MG63 (cell line): ENCODE measurements at regions not wholly inside any gene's neighbourhood (a gene's known extent, or its start where the extent isn't known, plus 50 kb on each side); places are given as distances from the start of the nearest gene placed in this dataset.

ENCODE experiments used
- DNase-seq: peaks from one replicate; pipeline ENCODE4 v3.0.0-alpha.2; 2020
- H3K27me3 ChIP-seq: fragments of 250-450 bp; sonication (Bioruptor Pico); 2 replicates; pipeline ENCODE4 v1.5.1; 2020; ENCODE audit warnings: mild to moderate bottlenecking, moderate library complexity
- H3K36me3 ChIP-seq: fragments of 250-450 bp; sonication (Bioruptor Pico); 2 replicates; pipeline ENCODE4 v1.5.1; 2020; ENCODE audit warnings: mild to moderate bottlenecking, moderate library complexity
- H3K4me3 ChIP-seq: fragments of 250-450 bp; sonication (Bioruptor Pico); 2 replicates; pipeline ENCODE4 v1.5.1; 2020; ENCODE audit warnings: mild to moderate bottlenecking, moderate library complexity
- H3K9me3 ChIP-seq: fragments of 250-450 bp; sonication (Bioruptor Pico); 2 replicates; pipeline ENCODE4 v1.5.1; 2020; ENCODE audit warnings: mild to moderate bottlenecking, moderate library complexity

DNA sequence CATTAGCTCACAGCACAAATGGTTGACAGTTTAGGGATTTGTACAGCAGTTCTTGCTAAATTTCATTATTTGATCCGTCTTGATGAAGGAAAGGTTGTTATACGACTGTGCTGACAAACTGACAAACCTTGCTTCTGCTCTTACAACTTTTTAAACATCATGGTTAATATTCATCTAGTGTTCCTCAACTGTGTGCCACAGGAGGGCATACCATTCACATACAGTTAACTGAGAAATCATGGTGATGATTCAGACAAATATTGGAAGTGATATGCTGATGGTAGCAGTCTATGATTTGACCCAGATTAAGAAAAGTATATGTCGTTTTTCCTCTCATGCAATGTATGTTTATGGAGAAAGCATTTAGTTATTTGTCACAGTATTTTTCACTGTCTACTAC, 129.8 kb upstream of the FSIP2 start:
- Histone ChIP-seq H3K27me3 (no peaks in the 10 kb centered on the region), H3K36me3 (no peaks in the 10 kb centered on the region), H3K9me3 (no peaks in the 10 kb centered on the region), H3K4me3 (no peak overlapping the region)
- no peak for DNase-seq

DNA sequence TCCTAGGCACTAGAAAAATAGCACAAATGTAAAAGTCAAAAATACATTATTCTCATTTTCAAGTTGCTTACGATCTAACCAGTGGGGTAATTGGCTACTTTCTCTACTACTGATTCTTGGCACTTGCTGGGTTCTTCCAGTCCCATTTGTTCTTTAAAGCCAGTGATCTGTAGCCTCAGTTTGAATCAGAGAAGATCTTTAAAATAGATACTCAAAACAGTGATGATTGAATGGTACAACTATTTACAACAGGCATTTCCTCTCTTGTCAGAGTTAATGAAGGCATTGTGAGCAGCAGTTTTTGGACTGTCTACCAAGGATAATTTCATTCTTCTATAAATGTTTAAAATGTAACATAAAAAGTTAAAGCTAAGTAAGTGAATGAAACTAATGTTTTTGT, 128.3 kb upstream of the FSIP2 start:
- Histone ChIP-seq H3K36me3 (no peaks in the 10 kb centered on the region), H3K27me3 (no peaks in the 10 kb centered on the region), H3K9me3 (no peaks in the 10 kb centered on the region), H3K4me3 (no peak overlapping the region)
- no peak for DNase-seq

DNA sequence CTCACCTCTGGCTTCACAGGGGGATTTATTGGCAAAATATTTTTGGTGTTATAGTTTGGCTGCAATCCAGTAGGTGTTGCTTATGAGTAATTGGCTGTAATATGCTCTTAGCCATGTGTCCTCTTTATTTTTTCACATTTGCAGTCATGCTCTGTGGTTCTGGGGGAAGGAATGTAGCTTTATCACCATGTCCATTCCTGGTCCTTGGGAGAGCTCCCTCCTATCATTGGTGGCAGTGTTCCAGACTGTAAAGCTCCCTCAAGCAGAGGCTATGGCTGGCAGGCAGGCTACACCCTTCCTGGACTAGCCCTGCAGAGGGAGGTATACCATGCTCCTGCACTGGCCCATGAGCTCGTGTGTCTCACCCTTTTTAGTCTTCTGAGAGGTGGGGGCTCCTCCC, 120.0 kb upstream of the FSIP2 start:
- Histone ChIP-seq H3K27me3 (no peaks in the 10 kb centered on the region), H3K9me3 (no peaks in the 10 kb centered on the region), H3K4me3 (no peak overlapping the region), H3K36me3 (no peaks in the 10 kb centered on the region)
- DNase-seq: no peak

DNA sequence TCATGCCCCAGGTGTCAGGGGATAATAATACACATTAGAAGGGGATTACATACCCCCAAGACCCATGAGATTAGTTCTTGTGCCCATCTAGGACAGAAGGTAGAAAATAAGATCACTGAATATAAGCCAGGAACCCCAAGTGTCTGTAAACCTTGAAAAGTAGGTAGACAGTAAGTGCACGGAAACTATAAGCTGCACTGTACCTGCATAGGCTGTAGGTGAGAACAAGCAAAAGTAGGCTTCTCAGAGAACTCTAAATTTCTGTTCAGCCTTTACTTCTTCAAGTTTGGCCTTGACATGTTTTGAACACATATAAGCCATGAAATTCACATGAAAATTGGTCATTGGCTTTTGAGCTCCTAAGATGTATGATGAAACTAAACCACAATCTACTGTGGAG, 113.0 kb upstream of the FSIP2 start:
- Histone ChIP-seq H3K36me3 (no peaks in the 10 kb centered on the region), H3K9me3 (no peaks in the 10 kb centered on the region), H3K4me3 (no peak overlapping the region), H3K27me3 (no peaks in the 10 kb centered on the region)
- DNase-seq: no peak

DNA sequence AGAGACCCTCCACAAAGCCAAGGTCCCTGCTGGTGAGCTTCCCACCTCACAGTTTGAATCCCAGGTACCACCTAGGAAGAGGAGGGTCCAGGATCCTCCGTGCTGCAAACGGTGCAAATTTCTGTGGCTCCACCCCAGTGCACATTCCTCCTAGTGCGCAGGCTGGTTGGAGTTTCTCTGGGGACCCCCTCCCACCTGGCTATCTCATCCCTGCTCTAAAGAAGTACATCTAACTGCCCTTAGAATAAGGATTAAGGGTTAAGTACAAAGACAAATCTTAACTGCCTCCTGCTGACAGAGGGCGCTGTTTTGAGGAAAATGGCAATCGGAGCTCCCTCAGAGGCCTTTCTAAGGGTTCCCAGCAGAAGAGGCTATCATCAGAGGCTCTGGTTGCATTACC, 109.6 kb upstream of the FSIP2 start:
- Histone ChIP-seq H3K36me3 (no peaks in the 10 kb centered on the region), H3K4me3 (no peak overlapping the region), H3K27me3 (no peaks in the 10 kb centered on the region), H3K9me3 (no peaks in the 10 kb centered on the region)
- peak; percentile 3 for DNase-seq

DNA sequence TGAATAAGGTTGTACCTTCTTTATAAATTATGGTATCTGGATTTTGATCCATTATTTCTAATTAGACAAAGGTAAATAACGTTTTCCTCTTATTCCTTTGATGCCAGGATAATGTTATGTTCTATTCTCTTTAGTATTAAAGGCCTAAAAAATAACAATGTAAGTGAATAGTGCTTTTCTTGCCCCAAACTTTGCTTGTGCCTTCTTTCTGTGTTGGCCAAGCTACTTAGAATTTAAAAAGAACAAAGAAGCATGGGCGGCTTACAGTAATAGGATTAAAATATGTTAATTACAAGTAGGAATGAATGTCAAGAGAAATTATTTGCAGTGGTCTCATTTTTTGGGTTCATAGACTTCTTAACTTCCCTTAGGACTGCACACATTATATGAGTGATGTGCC, 105.0 kb upstream of the FSIP2 start:
- H3K36me3 ChIP-seq: no peaks in the 10 kb centered on the region
- no peaks in the 10 kb centered on the region for H3K27me3 ChIP-seq
- no peak for DNase-seq
- H3K4me3 ChIP-seq: no peak overlapping the region
- H3K9me3 ChIP-seq: no peaks in the 10 kb centered on the region

DNA sequence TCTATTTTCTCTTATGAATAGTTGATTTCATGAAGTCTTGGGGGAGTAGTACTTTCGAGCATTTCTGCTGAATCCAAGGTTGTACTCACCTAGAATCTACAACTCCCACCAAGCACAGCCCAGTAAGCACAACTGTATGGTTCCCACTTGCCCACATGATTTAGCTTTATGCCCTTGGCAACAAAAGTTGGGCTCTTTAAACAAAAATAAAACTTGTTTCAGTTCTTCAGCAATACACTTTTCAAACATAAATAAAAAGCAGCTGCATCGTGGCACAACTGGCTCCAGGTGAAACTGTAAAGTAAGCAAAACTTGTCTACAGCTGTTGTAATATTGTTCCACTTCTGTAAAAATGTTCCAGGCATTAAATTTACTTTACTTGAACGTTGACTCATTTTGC, 99.8 kb upstream of the FSIP2 start:
- H3K4me3 ChIP-seq: no peak overlapping the region
- H3K27me3 ChIP-seq: no peaks in the 10 kb centered on the region
- no peak for DNase-seq
- no peaks in the 10 kb centered on the region for H3K36me3 ChIP-seq
- H3K9me3 ChIP-seq: no peaks in the 10 kb centered on the region

DNA sequence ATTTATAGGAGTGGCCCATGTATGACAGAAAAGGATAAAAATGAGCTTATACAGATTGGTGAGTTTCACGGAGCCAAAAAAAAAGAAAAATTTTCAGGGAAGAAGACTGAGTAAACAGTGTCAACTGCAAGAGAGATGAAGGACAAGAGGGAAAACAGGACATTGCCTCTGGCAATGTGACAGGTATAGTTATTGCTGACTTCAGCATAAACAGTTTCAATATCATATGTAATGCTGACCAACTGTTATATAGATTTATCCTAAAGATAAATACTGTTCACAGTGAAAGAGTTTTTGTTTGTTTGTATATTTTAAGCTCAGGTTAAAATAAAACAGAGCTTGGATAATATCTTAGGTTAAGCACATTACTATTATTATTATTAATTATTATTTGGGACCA, 98.0 kb upstream of the FSIP2 start:
- Histone ChIP-seq H3K4me3 (no peak overlapping the region), H3K36me3 (no peaks in the 10 kb centered on the region), H3K27me3 (no peaks in the 10 kb centered on the region), H3K9me3 (no peaks in the 10 kb centered on the region)
- no peak for DNase-seq

DNA sequence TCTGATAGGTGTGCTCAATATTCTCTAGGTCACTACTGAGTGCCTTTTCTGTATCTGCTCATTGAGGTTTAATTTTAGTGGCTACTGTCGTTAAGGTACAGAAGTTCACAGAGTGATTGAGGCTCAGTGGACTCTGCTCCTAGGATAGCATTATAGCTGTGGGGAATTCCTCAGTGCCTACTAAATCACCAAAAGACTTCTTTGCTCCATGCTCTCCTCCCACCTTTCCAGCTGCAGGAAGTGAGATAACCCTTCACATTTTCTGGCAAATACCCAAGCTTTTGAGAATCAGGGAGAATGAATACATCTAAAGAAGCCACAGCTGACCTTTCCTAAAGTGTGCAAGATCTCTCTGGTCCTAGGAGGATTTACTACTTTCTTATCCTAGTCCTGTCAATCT, 95.2 kb upstream of the FSIP2 start:
- DNase-seq: no peak
- H3K9me3 ChIP-seq: no peaks in the 10 kb centered on the region
- H3K27me3 ChIP-seq: no peaks in the 10 kb centered on the region
- H3K36me3 ChIP-seq: no peaks in the 10 kb centered on the region
- H3K4me3 ChIP-seq: no peak overlapping the region

DNA sequence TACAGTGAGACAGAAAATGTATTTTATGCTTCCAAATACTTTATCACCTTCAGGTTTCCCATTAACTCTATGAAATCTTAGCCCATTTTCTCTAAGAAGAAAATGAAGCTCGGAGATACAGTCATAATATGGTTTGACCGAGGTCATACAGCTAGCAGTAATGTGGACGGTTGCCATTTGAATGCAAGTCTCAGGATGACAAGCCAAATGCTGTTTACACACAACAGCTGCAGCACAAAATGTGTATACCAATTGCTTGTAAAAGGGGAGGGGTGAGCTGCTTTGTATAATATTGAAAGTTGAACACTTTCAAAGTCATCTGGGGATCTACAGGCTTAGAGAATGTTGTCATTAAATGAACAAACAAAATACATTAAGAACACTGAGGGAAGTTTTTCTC, 93.8 kb upstream of the FSIP2 start:
- Histone ChIP-seq H3K4me3 (no peak overlapping the region), H3K27me3 (no peaks in the 10 kb centered on the region), H3K36me3 (no peaks in the 10 kb centered on the region), H3K9me3 (no peaks in the 10 kb centered on the region)
- peak; percentile 10 for DNase-seq

DNA sequence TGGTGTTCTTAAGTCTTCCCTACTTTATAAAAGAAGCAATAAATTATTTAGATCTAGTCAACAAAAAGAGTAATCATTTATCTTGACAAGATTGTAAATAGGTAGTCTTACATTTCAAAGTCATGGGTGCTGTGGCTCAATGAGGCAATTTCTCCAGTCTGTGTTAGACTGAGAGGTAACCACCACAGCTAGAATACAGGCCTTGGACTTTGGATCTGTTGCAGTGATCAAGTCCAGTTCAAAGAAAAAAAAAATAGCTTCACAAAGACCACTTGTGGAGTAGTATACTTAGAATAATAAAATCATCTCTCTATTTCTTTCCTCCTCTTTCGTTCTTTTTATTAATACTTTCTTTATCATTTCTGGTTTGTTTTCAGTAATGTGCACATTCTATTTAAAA, 93.1 kb upstream of the FSIP2 start:
- DNase-seq: no peak

DNA sequence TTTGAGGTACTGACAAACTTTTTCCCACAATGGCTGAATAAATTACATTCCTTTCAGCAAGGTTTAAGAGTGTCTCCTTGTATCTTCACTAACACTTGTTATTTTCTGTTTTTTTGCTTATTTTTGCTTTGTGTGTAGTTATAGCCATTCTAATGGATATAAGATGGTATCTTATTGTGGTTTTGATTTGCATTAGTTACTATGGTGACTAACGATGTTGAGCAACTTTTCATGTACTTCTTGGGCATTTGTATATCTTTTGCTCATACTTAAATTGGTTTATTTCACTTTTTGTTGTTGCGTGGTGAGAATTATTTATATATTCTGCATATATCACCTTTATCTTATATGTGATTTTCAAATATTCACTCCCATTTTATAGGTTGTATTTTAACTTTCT, 79.9 kb upstream of the FSIP2 start:
- DNase-seq: no peak
- no peaks in the 10 kb centered on the region for H3K36me3 ChIP-seq
- no peaks in the 10 kb centered on the region for H3K27me3 ChIP-seq
- H3K9me3 ChIP-seq: no peaks in the 10 kb centered on the region
- no peak overlapping the region for H3K4me3 ChIP-seq

More for the DNA sequence above, 93.1 kb upstream of the FSIP2 start:
- Histone ChIP-seq H3K27me3 (no peaks in the 10 kb centered on the region), H3K4me3 (no peak overlapping the region), H3K36me3 (no peaks in the 10 kb centered on the region), H3K9me3 (no peaks in the 10 kb centered on the region)

DNA sequence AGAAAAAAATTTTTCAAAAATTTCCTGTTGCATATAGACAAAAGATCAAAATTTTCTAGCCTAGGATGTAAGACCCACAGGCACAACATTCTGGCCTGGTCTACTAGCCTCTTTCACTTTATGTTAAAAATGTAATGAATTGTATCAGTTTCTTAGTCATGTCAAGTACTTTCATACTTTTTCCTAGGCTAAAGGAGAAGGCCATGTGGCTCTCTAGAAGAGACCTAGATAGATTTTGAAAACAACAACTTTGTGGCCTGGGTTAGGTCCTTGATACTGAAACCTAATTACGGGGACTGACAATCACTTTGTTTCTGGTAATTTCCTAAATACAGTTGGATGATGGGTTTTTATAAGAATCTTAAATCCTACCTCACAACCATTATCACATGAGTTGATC, 74.8 kb upstream of the FSIP2 start:
- no peak overlapping the region for H3K4me3 ChIP-seq
- no peaks in the 10 kb centered on the region for H3K36me3 ChIP-seq
- H3K9me3 ChIP-seq: no peaks in the 10 kb centered on the region
- no peak for DNase-seq
- H3K27me3 ChIP-seq: no peaks in the 10 kb centered on the region

DNA sequence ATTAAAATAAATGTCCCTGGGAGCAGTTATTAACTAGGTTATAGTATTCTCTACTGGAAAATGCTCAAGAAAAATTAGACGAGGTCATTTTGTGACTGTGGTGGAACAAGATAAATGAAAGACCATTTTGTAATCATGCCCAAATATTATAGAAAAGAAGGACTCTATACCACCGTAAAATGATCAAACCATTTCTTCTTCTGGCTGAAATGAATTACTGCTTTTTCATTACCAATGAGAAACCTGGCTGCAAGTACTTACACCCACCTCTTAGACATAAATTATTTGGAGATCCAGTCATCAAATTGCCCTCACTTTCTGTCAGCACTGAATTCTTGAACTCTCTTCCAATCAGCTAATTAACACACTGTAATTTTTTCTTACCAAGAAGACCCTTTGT, 74.2 kb upstream of the FSIP2 start:
- H3K9me3 ChIP-seq: no peaks in the 10 kb centered on the region
- H3K4me3 ChIP-seq: no peak overlapping the region
- no peaks in the 10 kb centered on the region for H3K36me3 ChIP-seq
- H3K27me3 ChIP-seq: no peaks in the 10 kb centered on the region
- no peak for DNase-seq

DNA sequence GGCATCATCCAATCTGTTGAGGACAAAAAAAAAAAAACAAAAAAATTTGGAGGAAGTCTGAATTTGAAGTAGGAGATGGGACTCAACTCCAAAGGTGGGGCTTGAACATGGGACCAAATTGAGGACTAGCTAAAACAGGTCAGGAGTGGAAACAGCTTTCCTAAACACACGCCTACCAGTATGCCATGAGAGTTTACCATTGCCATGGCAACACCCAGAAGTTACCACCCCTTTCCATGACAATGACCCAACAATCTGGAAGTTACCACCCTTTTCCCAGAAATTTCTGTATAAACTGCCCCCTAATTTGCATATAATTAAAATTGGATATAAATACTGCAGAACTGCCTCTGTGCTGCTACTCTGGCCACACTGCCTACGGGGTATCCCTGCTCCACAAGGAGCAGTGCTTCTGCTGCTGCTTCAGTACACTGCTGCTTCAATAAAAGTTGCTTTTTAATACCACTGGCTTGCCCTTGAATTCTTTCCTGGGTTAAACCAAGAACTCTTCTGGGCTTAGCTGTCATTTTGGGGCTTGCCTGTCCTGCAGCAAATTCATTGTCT, 73.3 kb upstream of the FSIP2 start:
- H3K27me3 ChIP-seq: no peaks in the 10 kb centered on the region
- no peaks in the 10 kb centered on the region for H3K9me3 ChIP-seq
- no peak overlapping the region for H3K4me3 ChIP-seq
- DNase-seq: no peak
- H3K36me3 ChIP-seq: no peaks in the 10 kb centered on the region

DNA sequence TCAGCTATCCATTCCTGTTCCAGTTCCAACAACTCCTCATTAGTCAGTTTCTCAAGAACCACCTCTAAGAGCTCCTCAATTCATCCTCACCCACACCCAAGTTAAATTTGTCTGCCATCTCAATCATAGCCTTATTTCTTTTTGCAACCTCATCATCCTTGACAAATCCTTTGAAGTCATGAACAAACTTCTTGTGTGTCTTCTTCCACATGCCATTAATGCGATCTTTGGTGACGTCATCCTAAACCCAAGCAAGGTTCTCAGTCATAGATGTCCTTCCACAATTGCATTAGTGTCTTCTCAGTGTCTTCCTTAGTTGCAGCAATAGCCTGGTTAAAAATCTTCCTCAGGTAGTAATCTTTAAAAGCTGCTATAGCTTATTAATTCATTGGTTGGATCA, 71.2 kb upstream of the FSIP2 start:
- no peaks in the 10 kb centered on the region for H3K9me3 ChIP-seq
- no peaks in the 10 kb centered on the region for H3K36me3 ChIP-seq
- no peak overlapping the region for H3K4me3 ChIP-seq
- no peak for DNase-seq
- no peaks in the 10 kb centered on the region for H3K27me3 ChIP-seq

DNA sequence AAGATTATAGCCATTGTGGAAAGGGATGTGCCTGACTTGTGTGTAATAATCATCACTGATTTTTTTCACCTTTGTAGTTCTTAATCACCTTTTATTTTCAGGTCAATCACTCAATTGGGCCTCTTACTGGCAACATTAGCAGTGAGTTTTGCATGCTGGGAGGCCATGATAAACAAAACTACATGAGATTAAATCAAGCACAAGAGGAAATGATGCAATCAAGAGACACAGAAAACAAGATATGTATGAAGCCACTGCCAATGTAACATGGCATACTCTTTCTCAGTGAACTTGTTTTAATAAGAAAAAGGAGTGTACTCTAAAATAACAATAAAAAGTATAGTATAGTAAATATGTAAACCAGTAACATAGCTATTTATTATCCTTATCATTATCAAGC, 69.9 kb upstream of the FSIP2 start:
- no peaks in the 10 kb centered on the region for H3K9me3 ChIP-seq
- DNase-seq: no peak
- no peaks in the 10 kb centered on the region for H3K27me3 ChIP-seq
- no peaks in the 10 kb centered on the region for H3K36me3 ChIP-seq
- H3K4me3 ChIP-seq: no peak overlapping the region

DNA sequence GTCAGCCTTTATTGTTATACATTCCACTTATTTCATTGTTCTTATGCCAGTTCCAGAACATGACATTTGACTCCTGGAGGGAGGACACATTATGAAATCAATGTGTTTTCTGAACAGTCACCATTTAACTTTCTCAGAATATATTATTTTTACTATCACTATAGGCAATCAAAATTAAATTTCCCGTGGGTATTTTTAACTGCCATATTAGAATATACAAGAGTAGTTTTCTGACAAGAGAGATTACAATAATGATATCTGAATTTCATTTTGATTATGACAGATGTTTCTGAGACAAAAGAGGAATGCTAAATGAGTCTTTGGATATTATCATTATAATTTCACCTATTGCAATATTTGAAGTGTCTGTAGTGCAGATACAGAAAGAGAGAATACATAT, 64.4 kb upstream of the FSIP2 start:
- no peak for DNase-seq
- Histone ChIP-seq H3K9me3 (no peaks in the 10 kb centered on the region), H3K27me3 (no peaks in the 10 kb centered on the region), H3K36me3 (no peaks in the 10 kb centered on the region), H3K4me3 (no peak overlapping the region)

DNA sequence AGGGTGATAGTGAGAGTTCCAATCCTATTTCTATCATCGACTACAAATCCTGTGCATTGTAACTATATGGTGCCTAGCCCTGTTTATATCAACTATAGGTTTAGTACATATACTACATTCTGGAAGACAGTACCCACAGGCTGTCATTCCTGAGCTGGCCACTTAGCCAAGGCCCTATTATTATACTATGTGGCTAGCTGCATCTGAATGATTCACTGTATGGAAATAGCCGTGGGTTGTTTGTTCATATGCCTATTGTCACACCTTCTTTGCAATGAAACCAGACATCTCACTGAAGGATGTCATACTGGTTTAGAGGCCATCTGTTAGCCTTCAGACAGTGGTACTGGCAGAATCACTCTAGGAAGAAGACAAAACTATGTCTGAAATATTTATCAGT, 62.3 kb upstream of the FSIP2 start:
- Histone ChIP-seq H3K36me3 (no peaks in the 10 kb centered on the region), H3K27me3 (no peaks in the 10 kb centered on the region), H3K9me3 (no peaks in the 10 kb centered on the region), H3K4me3 (no peak overlapping the region)
- DNase-seq: peak; percentile 1
